Vagina (tissue), 2 donors: ENCODE measurements at regions not wholly inside any gene's neighbourhood (a gene's known extent, or its start where the extent isn't known, plus 50 kb on each side); places are given as distances from the start of the nearest gene placed in this dataset.

Experiments
- POLR2A ChIP-seq, 2 donors: fragments of 450-650 bp; IDR thresholded peaks; one replicate each; pipeline ENCODE4 v1.6.1; 2017; ENCODE audit warnings: antibody characterized with exemption in 2 of 2, mild to moderate bottlenecking in 2 of 2, moderate library complexity in 2 of 2
- POLR2AphosphoS5 ChIP-seq, 2 donors: sonication (generic); formaldehyde crosslinking; IDR thresholded peaks; one replicate each; pipeline ENCODE4 v1.9.0; 2017; ENCODE audit warnings: antibody characterized with exemption in 2 of 2, mild to moderate bottlenecking in 2 of 2, low read depth in 1 of 2; ENCODE audit not compliant: insufficient read depth in 1 of 2
- TF ChIP-seq, protein P1 (sequence below), 3 experiments: fragments of 450-650 bp in 2 of 3; fragments of 200-600 bp in 1 of 3; sonication (generic) in 1 of 3; IDR thresholded peaks; one replicate each; pipeline ENCODE4 v1.5.1; 2017 to 2019; ENCODE audit warnings: antibody characterized with exemption in 3 of 3, mild to moderate bottlenecking in 2 of 3, moderate library complexity in 2 of 3

DNA sequence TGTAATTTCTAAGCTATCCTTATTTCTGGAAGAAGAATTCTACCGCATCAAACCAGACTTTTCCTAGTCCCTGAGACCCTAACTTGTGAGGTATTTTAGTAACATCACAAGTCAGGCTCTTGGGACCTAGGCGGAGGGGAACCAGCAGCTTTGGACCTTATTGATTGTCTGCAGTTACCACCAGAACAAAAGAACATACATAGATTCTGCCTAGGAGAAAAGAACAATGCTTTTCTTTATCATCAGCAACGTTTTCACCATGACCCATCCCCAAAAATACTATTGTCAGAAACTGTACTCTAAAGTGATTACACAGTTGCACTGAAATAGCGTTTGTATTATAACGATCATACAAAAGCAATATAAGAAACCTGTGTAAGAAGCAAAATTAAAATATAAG lies 860.4 kb downstream of the USP25 start:
- TF ChIP-seq, protein P1, sequence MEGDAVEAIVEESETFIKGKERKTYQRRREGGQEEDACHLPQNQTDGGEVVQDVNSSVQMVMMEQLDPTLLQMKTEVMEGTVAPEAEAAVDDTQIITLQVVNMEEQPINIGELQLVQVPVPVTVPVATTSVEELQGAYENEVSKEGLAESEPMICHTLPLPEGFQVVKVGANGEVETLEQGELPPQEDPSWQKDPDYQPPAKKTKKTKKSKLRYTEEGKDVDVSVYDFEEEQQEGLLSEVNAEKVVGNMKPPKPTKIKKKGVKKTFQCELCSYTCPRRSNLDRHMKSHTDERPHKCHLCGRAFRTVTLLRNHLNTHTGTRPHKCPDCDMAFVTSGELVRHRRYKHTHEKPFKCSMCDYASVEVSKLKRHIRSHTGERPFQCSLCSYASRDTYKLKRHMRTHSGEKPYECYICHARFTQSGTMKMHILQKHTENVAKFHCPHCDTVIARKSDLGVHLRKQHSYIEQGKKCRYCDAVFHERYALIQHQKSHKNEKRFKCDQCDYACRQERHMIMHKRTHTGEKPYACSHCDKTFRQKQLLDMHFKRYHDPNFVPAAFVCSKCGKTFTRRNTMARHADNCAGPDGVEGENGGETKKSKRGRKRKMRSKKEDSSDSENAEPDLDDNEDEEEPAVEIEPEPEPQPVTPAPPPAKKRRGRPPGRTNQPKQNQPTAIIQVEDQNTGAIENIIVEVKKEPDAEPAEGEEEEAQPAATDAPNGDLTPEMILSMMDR (IDR thresholded peaks at IDR 0.05): no peak
- TF ChIP-seq POLR2AphosphoS5 (IDR thresholded peaks at IDR 0.05; ENCODE audit: insufficient read depth in 1 of 2, low read depth in 1 of 2) (no peak), POLR2A (IDR thresholded peaks at IDR 0.05) (no peak)
